Hepatic stellate cell (primary cell): ENCODE measurements at regions not wholly inside any gene's neighbourhood (a gene's known extent, or its start where the extent isn't known, plus 50 kb on each side); places are given as distances from the start of the nearest gene placed in this dataset.
"Not testable (repeated sequence)": the region's sequence is repeated elsewhere in the genome, so short reads cannot be mapped to it uniquely, and the experiment has no call there.

ENCODE experiments used
- DNase-seq: peaks from one replicate; pipeline ENCODE4 v3.0.0; 2011; ENCODE audit warnings: low spot score

GRCh38 chr19:13652810-13653590 is 111.3 kb upstream of the MRI1 start:
- no peak for DNase-seq

GRCh38 chr19:13646758-13647157 is 117.6 kb upstream of the MRI1 start:
- DNase-seq = no peak

- DNase-seq = no peak
Observed at GRCh38 chr19:13644645-13645044, 119.7 kb upstream of the MRI1 start.

GRCh38 chr19:13640611-13641010 is 123.7 kb upstream of the MRI1 start:
- DNase-seq = no peak

GRCh38 chr19:13639342-13639929 is 124.9 kb upstream of the MRI1 start:
- DNase-seq = no peak

- DNase-seq = no peak
Observed at GRCh38 chr19:13637664-13638063, 126.7 kb upstream of the MRI1 start.

GRCh38 chr19:13634658-13635057 is 128.4 kb upstream of the CACNA1A start:
- DNase-seq = no peak

- DNase-seq = no peak
Observed at GRCh38 chr19:13633522-13633922, 127.2 kb upstream of the CACNA1A start.

GRCh38 chr19:13633109-13633508 is 126.8 kb upstream of the CACNA1A start:
- DNase-seq = no peak

- not testable (repeated sequence) for DNase-seq
Observed at GRCh38 chr19:13632164-13632563, 125.9 kb upstream of the CACNA1A start.

- no peak for DNase-seq
Observed at GRCh38 chr19:13629687-13630357, 123.5 kb upstream of the CACNA1A start.

- no peak for DNase-seq
Observed at GRCh38 chr19:13627531-13627930, 121.3 kb upstream of the CACNA1A start.

GRCh38 chr19:13623716-13624710 is 117.7 kb upstream of the CACNA1A start:
- no peak for DNase-seq

GRCh38 chr19:13622766-13623715 is 116.8 kb upstream of the CACNA1A start:
- DNase-seq = no peak

GRCh38 chr19:13621413-13621812 is 115.1 kb upstream of the CACNA1A start:
- peak; percentile 73 for DNase-seq

- no peak for DNase-seq
Observed at GRCh38 chr19:13619203-13619632, 112.9 kb upstream of the CACNA1A start.

- no peak for DNase-seq
Observed at GRCh38 chr19:13615890-13616289, 109.6 kb upstream of the CACNA1A start.

- DNase-seq = no peak
Observed at GRCh38 chr19:13613447-13613846, 107.2 kb upstream of the CACNA1A start.

- DNase-seq = no peak
Observed at GRCh38 chr19:13611596-13611995, 105.3 kb upstream of the CACNA1A start.

- DNase-seq = no peak
Observed at GRCh38 chr19:13610039-13610691, 103.9 kb upstream of the CACNA1A start.
